ENCODE measurements at regions not wholly inside any gene's neighbourhood (a gene's known extent, or its start where the extent isn't known, plus 50 kb on each side); places are given as distances from the start of the nearest gene placed in this dataset.

DNA sequence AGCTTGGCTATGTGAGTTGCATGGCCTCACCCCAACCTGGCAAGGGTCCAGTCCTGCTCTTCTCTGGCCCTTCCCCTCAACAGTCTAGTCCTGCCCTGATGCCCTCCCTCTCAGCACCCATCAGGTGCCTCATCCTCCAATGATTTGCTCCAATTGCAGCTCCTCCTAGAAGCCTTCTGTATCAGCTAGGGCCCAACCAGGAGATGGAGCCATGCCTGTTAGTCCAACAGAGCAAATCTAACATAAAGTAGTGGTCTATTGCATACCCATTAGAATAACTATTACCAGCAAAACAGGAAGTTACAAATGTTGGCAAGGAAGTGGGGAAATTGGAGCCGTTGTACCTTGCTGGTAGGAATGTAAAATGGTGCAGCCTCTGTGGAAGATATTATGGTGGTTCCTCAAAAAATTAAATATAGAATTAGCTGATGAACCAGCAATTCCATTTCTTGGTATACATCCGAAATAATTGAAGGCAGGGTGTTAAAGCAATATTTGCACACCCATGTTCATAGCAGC, 163.5 kb downstream of the VRK1 start:
- TF ChIP-seq, protein P1, sequence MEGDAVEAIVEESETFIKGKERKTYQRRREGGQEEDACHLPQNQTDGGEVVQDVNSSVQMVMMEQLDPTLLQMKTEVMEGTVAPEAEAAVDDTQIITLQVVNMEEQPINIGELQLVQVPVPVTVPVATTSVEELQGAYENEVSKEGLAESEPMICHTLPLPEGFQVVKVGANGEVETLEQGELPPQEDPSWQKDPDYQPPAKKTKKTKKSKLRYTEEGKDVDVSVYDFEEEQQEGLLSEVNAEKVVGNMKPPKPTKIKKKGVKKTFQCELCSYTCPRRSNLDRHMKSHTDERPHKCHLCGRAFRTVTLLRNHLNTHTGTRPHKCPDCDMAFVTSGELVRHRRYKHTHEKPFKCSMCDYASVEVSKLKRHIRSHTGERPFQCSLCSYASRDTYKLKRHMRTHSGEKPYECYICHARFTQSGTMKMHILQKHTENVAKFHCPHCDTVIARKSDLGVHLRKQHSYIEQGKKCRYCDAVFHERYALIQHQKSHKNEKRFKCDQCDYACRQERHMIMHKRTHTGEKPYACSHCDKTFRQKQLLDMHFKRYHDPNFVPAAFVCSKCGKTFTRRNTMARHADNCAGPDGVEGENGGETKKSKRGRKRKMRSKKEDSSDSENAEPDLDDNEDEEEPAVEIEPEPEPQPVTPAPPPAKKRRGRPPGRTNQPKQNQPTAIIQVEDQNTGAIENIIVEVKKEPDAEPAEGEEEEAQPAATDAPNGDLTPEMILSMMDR (conservative IDR thresholded peaks at IDR 0.05; ENCODE audit: low read depth, low read length), result no peak
- no peak for DNase-seq (ENCODE audit: low read depth)
- no peak overlapping the region for H3K4me3 ChIP-seq (ENCODE audit: low read depth, low read length)

DNA sequence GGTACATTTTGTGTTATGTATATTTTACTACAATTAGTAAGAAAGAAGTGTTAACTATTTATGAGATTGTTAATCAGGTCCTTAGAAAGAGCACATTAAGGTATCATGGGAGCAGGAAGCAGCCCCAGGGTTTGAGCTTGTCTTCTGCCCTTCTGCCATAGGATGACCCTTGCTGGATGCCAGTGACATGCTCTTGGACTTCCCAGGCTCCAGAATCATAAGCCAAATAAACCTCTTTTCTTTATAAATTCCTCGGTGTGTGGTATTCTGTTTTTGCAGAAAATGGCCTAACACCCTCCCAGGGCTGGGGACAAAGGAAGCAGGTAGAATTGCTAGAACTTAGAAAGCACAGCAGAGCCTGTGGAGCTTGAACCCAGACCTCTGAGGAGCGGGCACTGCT, 164.7 kb downstream of the VRK1 start:
- TF ChIP-seq, protein P1 (conservative IDR thresholded peaks at IDR 0.05; ENCODE audit: low read depth, low read length), result no peak
- no peak overlapping the region for H3K4me3 ChIP-seq (ENCODE audit: low read depth, low read length)
- DNase-seq (ENCODE audit: low read depth), result no peak

DNA sequence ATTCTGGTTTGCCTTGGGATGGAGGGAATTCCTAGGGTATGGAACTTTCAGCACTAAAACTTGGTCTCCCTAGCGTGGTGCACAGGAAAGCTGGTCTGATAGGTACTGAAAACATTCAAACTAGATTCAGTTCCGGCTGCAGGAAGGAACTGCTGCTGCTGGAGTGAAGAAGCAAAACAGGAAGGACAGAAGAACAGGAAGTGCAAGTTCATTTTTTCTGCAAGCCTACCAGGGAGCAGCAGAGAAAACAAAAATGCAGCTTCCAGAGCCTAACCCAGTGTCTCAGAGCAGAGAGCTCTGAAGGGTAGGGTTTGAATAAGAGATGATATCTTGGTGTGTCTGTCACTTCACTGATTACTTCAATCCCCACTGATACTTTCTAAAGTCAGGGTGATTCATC, 165.2 kb downstream of the VRK1 start:
- DNase-seq (ENCODE audit: low read depth), result no peak
- H3K4me3 ChIP-seq (ENCODE audit: low read depth, low read length), result no peak overlapping the region
- TF ChIP-seq, protein P1 (conservative IDR thresholded peaks at IDR 0.05; ENCODE audit: low read depth, low read length), result no peak

GRCh38 chr14:96964726-96965415, 167.7 kb downstream of the VRK1 start:
- DNase-seq (ENCODE audit: low read depth), result no peak
- TF ChIP-seq, protein P1 (conservative IDR thresholded peaks at IDR 0.05; ENCODE audit: low read depth, low read length), result no peak

GRCh38 chr14:96965885-96966595, 168.9 kb downstream of the VRK1 start:
- no peak overlapping the region for H3K4me3 ChIP-seq (ENCODE audit: low read depth, low read length)
- DNase-seq (ENCODE audit: low read depth), result no peak
- TF ChIP-seq, protein P1 (conservative IDR thresholded peaks at IDR 0.05; ENCODE audit: low read depth, low read length), result no peak

More at GRCh38 chr14:96964726-96965415, 167.7 kb downstream of the VRK1 start:
- H3K4me3 ChIP-seq (ENCODE audit: low read depth, low read length), result no peak overlapping the region

- H3K4me3 ChIP-seq (ENCODE audit: low read depth, low read length), result no peak overlapping the region
- DNase-seq (ENCODE audit: low read depth), result no peak
- TF ChIP-seq, protein P1 (conservative IDR thresholded peaks at IDR 0.05; ENCODE audit: low read depth, low read length), result no peak
These were observed 177.9 kb downstream of the VRK1 start for GRCh38 chr14:96975116-96975515.

Data from choroid plexus epithelial cell (primary cell).